PC-3 (cell line): ENCODE measurements at regions not wholly inside any gene's neighbourhood (a gene's known extent, or its start where the extent isn't known, plus 50 kb on each side); places are given as distances from the start of the nearest gene placed in this dataset.

Experiments used
- ATAC-seq: fragments of 200-7000 bp; cut with Tn5 transposase; 2 replicates; pipeline ENCODE4 v1.9.1; 2020; ENCODE audit warnings: mild to moderate bottlenecking, moderate library complexity
- BruUV-seq: library from RNA; stranded (reverse); fragments of 400-500 nt; replicated peaks from 2 replicates; lab custom pipeline; 2021; lab: Mats Ljungman, UMichigan
- CTCF ChIA-PET: fragments of 300-600 bp; sonication (Branson Sonifier 250); formaldehyde crosslinking; loops from one replicate; lab custom pipeline; 2022; ENCODE audit warnings: antibody characterized with exemption; lab: Charles Lee
- POLR2A ChIA-PET: fragments of 300-600 bp; sonication (Branson Sonifier 250); formaldehyde crosslinking; loops from one replicate; lab custom pipeline; 2022; ENCODE audit warnings: antibody characterized with exemption; ENCODE audit not compliant: unreplicated experiment; lab: Charles Lee
- DNase-seq: peaks from one replicate; pipeline ENCODE4 v3.0.0-alpha.2; 2015
- H2AFZ ChIP-seq: fragments of 300-600 bp; sonication (generic); 2 replicates; pipeline ENCODE4 v1.6.0; 2016; ENCODE audit warnings: antibody characterized with exemption, low read length
- H3F3A ChIP-seq: fragments of 300-600 bp; sonication (generic); one replicate; pipeline ENCODE4 v1.6.0; 2017; ENCODE audit warnings: antibody characterized with exemption, low read length, control low read depth, mild to moderate bottlenecking; ENCODE audit not compliant: unreplicated experiment
- H3K27ac ChIP-seq: fragments of 300-600 bp; sonication (generic); 2 replicates; pipeline ENCODE4 v1.5.1; 2016; ENCODE audit warnings: mild to moderate bottlenecking, low read length
- H3K27me3 ChIP-seq: fragments of 300-600 bp; sonication (generic); 2 replicates; pipeline ENCODE4 v1.6.1; 2016; ENCODE audit warnings: low read length, mixed read lengths
- H3K36me3 ChIP-seq: fragments of 300-600 bp; sonication (generic); 2 replicates; pipeline ENCODE4 v1.6.1; 2016; ENCODE audit warnings: low read depth, mixed run types, low read length, mixed read lengths
- H3K4me1 ChIP-seq: fragments of 300-600 bp; sonication (generic); 2 replicates; pipeline ENCODE4 v1.5.1; 2016; ENCODE audit warnings: low read length; ENCODE audit not compliant: insufficient read depth
- H3K4me2 ChIP-seq: fragments of 300-600 bp; sonication (generic); 2 replicates; pipeline ENCODE4 v1.6.0; 2016; ENCODE audit warnings: low read length
- H3K4me3 ChIP-seq: fragments of 300-600 bp; sonication (generic); 2 replicates; pipeline ENCODE4 v1.5.1; 2016; ENCODE audit warnings: mild to moderate bottlenecking, low read length, mixed read lengths
- H3K79me2 ChIP-seq: fragments of 300-600 bp; sonication (generic); 2 replicates; pipeline ENCODE4 v1.6.1; 2017; ENCODE audit warnings: low read length, mixed read lengths
- H3K9ac ChIP-seq: fragments of 300-600 bp; sonication (generic); 2 replicates; pipeline ENCODE4 v1.6.0; 2016; ENCODE audit warnings: mild to moderate bottlenecking, low read length
- H3K9me2 ChIP-seq: fragments of 300-600 bp; sonication (generic); replicated peaks from 2 replicates; pipeline ENCODE4 v1.6.1; 2016; ENCODE audit warnings: mixed run types, low read length, mixed read lengths
- H3K9me3 ChIP-seq: fragments of 300-600 bp; sonication (generic); 2 replicates; pipeline ENCODE4 v1.6.1; 2016; ENCODE audit warnings: low read length, mixed read lengths
- H4K20me1 ChIP-seq: fragments of 300-600 bp; sonication (generic); 2 replicates; pipeline ENCODE4 v1.6.1; 2016; ENCODE audit warnings: low read length, mixed read lengths
- EZH2 ChIP-seq: fragments of 300-600 bp; sonication (generic); IDR thresholded peaks from one replicate; pipeline ENCODE4 v1.6.1; 2017; ENCODE audit warnings: antibody characterized with exemption, mild to moderate bottlenecking, low read length; ENCODE audit not compliant: unreplicated experiment
- EZH2phosphoT487 ChIP-seq: fragments of 300-600 bp; sonication (generic); IDR thresholded peaks from 2 replicates; pipeline ENCODE4 v1.6.1; 2018; ENCODE audit warnings: mild to moderate bottlenecking, antibody characterized with exemption, low read length, borderline replicate concordance
- intact Hi-C: fragments of 100-400 bp; cut with micrococcal nuclease; formaldehyde crosslinking; loops from 2 replicates; pipeline ENCODE4 v1.9.0; 2023
- TF ChIP-seq, protein P1 (sequence below): fragments of 300-600 bp; sonication (generic); conservative IDR thresholded peaks from 2 replicates; pipeline ENCODE4 v1.5.1; 2017; ENCODE audit warnings: antibody characterized with exemption, low read depth, mild to moderate bottlenecking, low read length

DNA sequence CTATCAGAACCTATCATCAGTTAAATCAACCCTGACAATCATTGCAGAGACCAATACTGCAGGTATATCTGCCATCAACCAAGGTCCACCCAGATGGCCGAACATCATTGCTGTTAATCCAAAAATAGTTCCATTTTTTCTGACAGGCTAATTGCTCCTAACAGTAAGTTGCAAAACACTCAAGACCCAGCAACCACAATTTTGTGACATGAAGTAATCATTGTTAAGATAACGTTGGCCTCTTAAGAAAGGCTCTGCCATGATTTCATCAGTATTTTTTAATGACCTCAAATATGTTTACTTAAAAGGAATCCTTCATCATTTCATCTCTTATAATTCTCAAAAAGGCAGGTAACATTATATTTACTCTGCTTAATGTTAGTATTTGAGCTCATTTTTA is 553.4 kb upstream of the POM121L12 start:
- no peaks in the 10 kb centered on the region for H3K9me2 ChIP-seq
- H3F3A ChIP-seq, result no peaks in the 10 kb centered on the region
- no peak for TF ChIP-seq EZH2
- TF ChIP-seq EZH2phosphoT487, result no peak
- TF ChIP-seq, protein P1, sequence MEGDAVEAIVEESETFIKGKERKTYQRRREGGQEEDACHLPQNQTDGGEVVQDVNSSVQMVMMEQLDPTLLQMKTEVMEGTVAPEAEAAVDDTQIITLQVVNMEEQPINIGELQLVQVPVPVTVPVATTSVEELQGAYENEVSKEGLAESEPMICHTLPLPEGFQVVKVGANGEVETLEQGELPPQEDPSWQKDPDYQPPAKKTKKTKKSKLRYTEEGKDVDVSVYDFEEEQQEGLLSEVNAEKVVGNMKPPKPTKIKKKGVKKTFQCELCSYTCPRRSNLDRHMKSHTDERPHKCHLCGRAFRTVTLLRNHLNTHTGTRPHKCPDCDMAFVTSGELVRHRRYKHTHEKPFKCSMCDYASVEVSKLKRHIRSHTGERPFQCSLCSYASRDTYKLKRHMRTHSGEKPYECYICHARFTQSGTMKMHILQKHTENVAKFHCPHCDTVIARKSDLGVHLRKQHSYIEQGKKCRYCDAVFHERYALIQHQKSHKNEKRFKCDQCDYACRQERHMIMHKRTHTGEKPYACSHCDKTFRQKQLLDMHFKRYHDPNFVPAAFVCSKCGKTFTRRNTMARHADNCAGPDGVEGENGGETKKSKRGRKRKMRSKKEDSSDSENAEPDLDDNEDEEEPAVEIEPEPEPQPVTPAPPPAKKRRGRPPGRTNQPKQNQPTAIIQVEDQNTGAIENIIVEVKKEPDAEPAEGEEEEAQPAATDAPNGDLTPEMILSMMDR, result no peak
- H3K79me2 ChIP-seq, result no peaks in the 10 kb centered on the region
- intact Hi-C loops, result no loop called here
- no TSS peak for BruUV-seq
- DNase-seq (no peak), ATAC-seq (no peak)
- H3K27ac ChIP-seq, result no peak overlapping the region
- H3K9me3 ChIP-seq, result no peaks in the 10 kb centered on the region
- H4K20me1 ChIP-seq, result no peaks in the 10 kb centered on the region
- H3K36me3 ChIP-seq, result no peaks in the 10 kb centered on the region
- CTCF ChIA-PET, result no interaction called here
- H2AFZ ChIP-seq, result no peak overlapping the region
- no peaks in the 10 kb centered on the region for H3K4me1 ChIP-seq
- POLR2A ChIA-PET, result no interaction called here
- H3K9ac ChIP-seq, result no peak overlapping the region
- no peak overlapping the region for H3K4me2 ChIP-seq
- no peak overlapping the region for H3K4me3 ChIP-seq
- no peaks in the 10 kb centered on the region for H3K27me3 ChIP-seq

DNA sequence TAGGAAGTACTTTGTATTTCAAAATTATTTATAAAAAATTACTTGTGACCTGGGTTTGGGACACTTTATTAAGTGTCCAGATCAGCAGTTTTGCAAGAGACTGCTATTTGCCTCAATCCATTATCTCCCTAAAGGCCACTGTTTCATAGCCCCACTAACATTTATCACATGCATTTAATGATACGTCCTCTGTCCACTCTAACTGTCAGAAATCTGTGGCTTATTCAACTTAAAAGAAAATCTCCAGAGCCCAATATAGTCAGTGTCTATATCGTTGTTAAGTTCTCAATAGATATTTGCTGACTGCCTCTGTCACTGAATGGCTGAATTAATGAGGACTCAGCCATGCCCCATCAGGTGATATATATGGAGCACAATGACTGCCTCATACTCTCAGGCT is 553.9 kb upstream of the POM121L12 start:
- Histone ChIP-seq H3K9me3 (no peaks in the 10 kb centered on the region), H3K36me3 (no peaks in the 10 kb centered on the region), H3K4me2 (no peak overlapping the region), H2AFZ (no peak overlapping the region), H3K9me2 (no peaks in the 10 kb centered on the region), H3K9ac (no peak overlapping the region), H3K79me2 (no peaks in the 10 kb centered on the region), H3K27ac (no peak overlapping the region), H3F3A (no peaks in the 10 kb centered on the region), H4K20me1 (no peaks in the 10 kb centered on the region), H3K27me3 (no peaks in the 10 kb centered on the region), H3K4me1 (no peaks in the 10 kb centered on the region), H3K4me3 (no peak overlapping the region)
- TF ChIP-seq EZH2phosphoT487, result no peak
- TF ChIP-seq, protein P1, result no peak
- TF ChIP-seq EZH2, result no peak
- ChIA-PET POLR2A (no interaction called here), CTCF (no interaction called here)
- intact Hi-C loops, result no loop called here
- ATAC-seq, result no peak
- no TSS peak for BruUV-seq
- DNase-seq, result no peak

DNA sequence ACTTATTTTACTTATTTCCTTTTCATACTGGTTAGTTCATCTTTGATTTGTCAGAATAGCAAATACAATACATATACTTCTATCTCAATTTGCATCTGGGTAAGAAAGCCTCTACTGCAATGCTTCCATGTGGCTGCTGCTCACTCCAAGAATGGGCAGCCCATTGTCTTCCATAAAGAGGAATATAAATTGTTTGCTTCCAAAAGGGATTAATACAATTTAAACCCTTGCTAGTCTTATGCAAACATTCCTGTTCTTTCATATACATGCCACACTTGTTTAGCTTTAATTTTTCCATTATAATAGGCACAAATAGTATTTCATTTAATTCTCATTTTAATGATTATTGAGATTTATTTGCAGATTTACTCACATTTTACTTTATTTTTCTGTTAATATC is 555.4 kb upstream of the POM121L12 start:
- no peaks in the 10 kb centered on the region for H3K4me1 ChIP-seq
- H3K9me3 ChIP-seq, result no peaks in the 10 kb centered on the region
- no peaks in the 10 kb centered on the region for H3K27me3 ChIP-seq
- H3K79me2 ChIP-seq, result no peaks in the 10 kb centered on the region
- ChIA-PET CTCF (no interaction called here), POLR2A (no interaction called here)
- H2AFZ ChIP-seq, result no peak overlapping the region
- no peak overlapping the region for H3K27ac ChIP-seq
- no peaks in the 10 kb centered on the region for H4K20me1 ChIP-seq
- no peak overlapping the region for H3K4me2 ChIP-seq
- BruUV-seq, result no TSS peak
- no peaks in the 10 kb centered on the region for H3F3A ChIP-seq
- no peak for DNase-seq
- no peak for ATAC-seq
- no peaks in the 10 kb centered on the region for H3K36me3 ChIP-seq
- no peak overlapping the region for H3K9ac ChIP-seq
- intact Hi-C loops, result no loop called here
- H3K4me3 ChIP-seq, result no peak overlapping the region
- H3K9me2 ChIP-seq, result no peaks in the 10 kb centered on the region
- no peak for TF ChIP-seq EZH2
- no peak for TF ChIP-seq EZH2phosphoT487
- TF ChIP-seq, protein P1, result no peak
